ENCODE measurements at regions not wholly inside any gene's neighbourhood (a gene's known extent, or its start where the extent isn't known, plus 50 kb on each side); places are given as distances from the start of the nearest gene placed in this dataset.

- no peak overlapping the region for H3K4me3 ChIP-seq (ENCODE audit: low read length)
- TF ChIP-seq CTCF (conservative IDR thresholded peaks at IDR 0.05; ENCODE audit: low read length) = no peak
- no peak for DNase-seq (ENCODE audit: low read depth)
These were observed 608.1 kb upstream of the ADAMTS16 start for GRCh38 chr5:4531756-4532704.

- no peak for DNase-seq (ENCODE audit: low read depth)
- no peak for TF ChIP-seq CTCF (conservative IDR thresholded peaks at IDR 0.05; ENCODE audit: low read length)
- H3K4me3 ChIP-seq (ENCODE audit: low read length) = no peak overlapping the region
These were observed 607.4 kb upstream of the ADAMTS16 start for GRCh38 chr5:4532705-4533080.

GRCh38 chr5:4533457-4534105 lies 606.5 kb upstream of the ADAMTS16 start:
- no peak overlapping the region for H3K4me3 ChIP-seq (ENCODE audit: low read length)
- no peak for TF ChIP-seq CTCF (conservative IDR thresholded peaks at IDR 0.05; ENCODE audit: low read length)
- no peak for DNase-seq (ENCODE audit: low read depth)

GRCh38 chr5:4537489-4537888 lies 602.6 kb upstream of the ADAMTS16 start:
- no peak for DNase-seq (ENCODE audit: low read depth)
- no peak overlapping the region for H3K4me3 ChIP-seq (ENCODE audit: low read length)
- no peak for TF ChIP-seq CTCF (conservative IDR thresholded peaks at IDR 0.05; ENCODE audit: low read length)

GRCh38 chr5:4540375-4541173 lies 599.6 kb upstream of the ADAMTS16 start:
- no peak for DNase-seq (ENCODE audit: low read depth)
- TF ChIP-seq CTCF (conservative IDR thresholded peaks at IDR 0.05; ENCODE audit: low read length) = no peak
- H3K4me3 ChIP-seq (ENCODE audit: low read length) = no peak overlapping the region

- H3K4me3 ChIP-seq (ENCODE audit: low read length) = no peak overlapping the region
- DNase-seq (ENCODE audit: low read depth) = no peak
- TF ChIP-seq CTCF (conservative IDR thresholded peaks at IDR 0.05; ENCODE audit: low read length) = no peak
These were observed 598.8 kb upstream of the ADAMTS16 start for GRCh38 chr5:4541334-4541733.

Data from AG10803 (cell line).